GM21825 (cell line): ENCODE measurements at regions not wholly inside any gene's neighbourhood (a gene's known extent, or its start where the extent isn't known, plus 50 kb on each side); places are given as distances from the start of the nearest gene placed in this dataset.
A peak's percentile ranks its signal among the peaks of the same experiment; 100 is the strongest.
"Not testable (repeated sequence)": the region's sequence is repeated elsewhere in the genome, so short reads cannot be mapped to it uniquely, and the experiment has no call there.

Source experiments
- ATAC-seq: cut with Tn5 transposase; IDR thresholded peaks from one replicate; pipeline ENCODE4 v1.9.1; 2021; ENCODE audit warnings: mild to moderate bottlenecking, moderate library complexity; ENCODE audit not compliant: unreplicated experiment

- no peak for ATAC-seq
Measured at GRCh38 chr12:91896286-91897024, 249.2 kb downstream of the BTG1 start.

DNA sequence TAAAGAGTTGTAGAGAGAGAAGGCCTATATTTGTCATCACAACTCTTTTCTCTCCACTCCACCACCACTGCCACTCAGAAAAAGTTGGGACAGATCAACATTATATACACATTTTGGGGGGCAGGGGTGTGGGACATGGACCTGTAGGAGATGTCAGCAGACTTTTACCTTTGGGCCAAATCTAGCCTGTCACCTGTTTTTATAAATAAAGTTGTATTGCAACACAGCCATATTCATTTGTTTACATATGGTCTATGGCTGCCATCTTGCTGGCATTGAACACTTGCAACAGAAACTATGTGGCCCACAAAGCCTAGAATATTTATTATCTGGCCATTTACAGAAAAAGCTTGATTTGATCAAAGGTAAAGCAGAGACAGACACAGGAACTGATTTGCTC, 250.7 kb downstream of the BTG1 start:
- ATAC-seq: no peak

- no peak for ATAC-seq
Measured at GRCh38 chr12:91893476-91893875, 252.2 kb downstream of the BTG1 start.

- no peak for ATAC-seq
Measured at GRCh38 chr12:91892081-91892855, 253.4 kb downstream of the BTG1 start.

GRCh38 chr12:91890742-91891141, 254.9 kb downstream of the BTG1 start:
- no peak for ATAC-seq

GRCh38 chr12:91889910-91890309, 255.7 kb downstream of the BTG1 start:
- ATAC-seq: no peak

GRCh38 chr12:91889059-91889458, 256.6 kb downstream of the BTG1 start:
- no peak for ATAC-seq

DNA sequence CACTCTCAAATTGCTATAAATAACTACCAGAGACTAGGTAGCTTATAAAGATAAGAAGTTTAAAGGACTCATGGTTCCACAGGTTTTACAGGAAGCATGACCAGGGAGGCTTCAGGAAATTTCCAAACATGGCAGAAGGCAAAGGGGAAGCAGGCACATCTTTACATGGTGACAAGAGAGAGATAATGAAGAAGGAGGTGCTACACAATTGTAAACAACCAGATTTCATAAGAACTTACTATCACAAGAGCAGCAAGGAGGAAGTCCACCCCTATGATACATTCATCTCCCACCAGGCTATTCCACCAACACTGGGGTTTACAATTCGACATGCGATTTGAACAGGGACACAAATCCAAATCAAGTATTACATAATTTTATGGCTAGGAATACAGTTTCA, 257.7 kb downstream of the BTG1 start:
- no peak for ATAC-seq

GRCh38 chr12:91885851-91886731, 259.6 kb downstream of the BTG1 start:
- no peak for ATAC-seq

- no peak for ATAC-seq
Measured at GRCh38 chr12:91884230-91884629, 261.4 kb downstream of the BTG1 start.

DNA sequence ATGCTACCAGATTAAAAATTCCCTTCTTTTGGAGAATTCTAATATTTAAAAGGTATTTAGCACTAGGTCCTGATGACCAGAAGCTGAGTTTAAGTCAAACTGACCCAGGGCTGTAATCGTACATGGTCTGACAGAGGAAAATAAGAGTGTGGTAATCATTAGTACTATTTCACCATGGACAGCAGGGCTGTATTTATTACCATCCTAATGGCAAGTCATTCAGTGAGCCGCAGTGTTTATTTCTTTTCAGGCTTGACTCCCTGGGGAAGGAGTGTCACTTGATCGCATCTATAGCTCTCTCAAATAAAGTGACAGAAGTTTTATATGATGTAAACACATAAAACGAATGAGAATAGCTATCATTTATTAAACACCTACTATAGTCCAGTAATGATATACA, 261.8 kb downstream of the BTG1 start:
- no peak for ATAC-seq

DNA sequence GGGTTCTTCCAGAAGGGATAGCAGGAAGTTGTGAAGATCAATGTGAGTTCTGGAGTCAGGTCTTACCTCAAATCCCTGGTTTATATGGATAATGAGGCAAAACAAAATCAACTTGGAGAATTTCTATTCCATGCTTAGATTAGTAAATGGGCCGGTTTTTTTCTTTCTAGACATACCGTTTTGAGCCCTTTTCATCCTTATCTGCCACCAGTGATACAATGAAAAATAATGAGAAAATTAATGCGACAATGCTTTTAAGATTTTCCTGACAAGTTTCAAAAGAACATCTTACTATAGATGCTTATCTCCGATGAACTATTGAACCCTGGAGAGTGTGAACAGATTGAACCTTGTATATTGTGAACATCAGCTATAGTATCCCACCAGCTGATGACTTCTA, 262.7 kb downstream of the BTG1 start:
- no peak for ATAC-seq

GRCh38 chr12:91880528-91880927, 265.1 kb downstream of the BTG1 start:
- ATAC-seq: no peak

GRCh38 chr12:91877456-91878235, 268.0 kb downstream of the BTG1 start:
- no peak for ATAC-seq

GRCh38 chr12:91877022-91877421, 268.6 kb downstream of the BTG1 start:
- peak; percentile 89 for ATAC-seq

- ATAC-seq: not testable (repeated sequence)
Measured at GRCh38 chr12:91875671-91876070, 270.0 kb downstream of the BTG1 start.

GRCh38 chr12:91874086-91874865, 271.4 kb downstream of the BTG1 start:
- ATAC-seq: no peak

- no peak for ATAC-seq
Measured at GRCh38 chr12:91871751-91872150, 273.9 kb downstream of the BTG1 start.

- no peak for ATAC-seq
Measured at GRCh38 chr12:91870872-91871707, 274.6 kb downstream of the BTG1 start.
